Spleen (tissue), 7 donors: ENCODE measurements at regions not wholly inside any gene's neighbourhood (a gene's known extent, or its start where the extent isn't known, plus 50 kb on each side); places are given as distances from the start of the nearest gene placed in this dataset.

Experiments used
- POLR2A ChIP-seq, 3 donors: fragments of 450-650 bp; IDR thresholded peaks; one replicate each; pipeline ENCODE4 v1.5.1; 2017; ENCODE audit warnings: antibody characterized with exemption in 3 of 3, mild to moderate bottlenecking in 1 of 3
- POLR2AphosphoS5 ChIP-seq, 3 donors: sonication (generic); formaldehyde crosslinking; IDR thresholded peaks; one replicate each; pipeline ENCODE4 v1.5.1; 2017; ENCODE audit warnings: antibody characterized with exemption in 3 of 3
- TF ChIP-seq, protein P1 (sequence below), 11 experiments: fragments of 200-600 bp in 7 of 11; fragments of 450-650 bp in 4 of 11; sonication (generic) in 4 of 11; IDR thresholded peaks in 8 of 11; conservative IDR thresholded peaks in 3 of 11; 1 replicate in 7 of 11; 2 replicates in 4 of 11; pipeline versions ENCODE4 v1.4.0 to v1.8.0; 2016 to 2021; ENCODE audit warnings: antibody characterized with exemption in 11 of 11, inconsistent platforms in 4 of 11, mild to moderate bottlenecking in 1 of 11
- donor health status: DM: no; HTN: no; CAD: no; lungs with moderate emphysema.
- donor health status: DM: no; HTN: no; CAD: no.
- donor health status: DM: no; HTN: no; CAD: no.

DNA sequence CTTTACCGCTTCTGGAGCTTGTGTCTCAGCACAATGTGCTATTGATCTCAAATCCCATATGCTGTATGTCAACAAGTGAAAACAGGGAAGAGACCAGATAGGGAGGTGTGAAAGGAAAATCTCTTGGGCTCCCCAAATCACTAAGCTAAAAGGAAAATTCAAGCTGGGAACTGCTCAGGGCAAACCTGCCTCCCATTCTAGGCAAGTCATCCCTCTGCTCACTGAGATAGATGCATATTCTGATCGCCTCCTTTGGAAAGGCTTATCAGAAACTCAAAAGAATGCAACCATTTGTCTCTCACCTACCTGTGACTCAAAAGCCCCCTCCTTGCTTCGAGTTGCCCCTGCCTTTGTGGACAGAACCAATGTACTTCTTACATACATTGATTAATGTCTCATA is 161.1 kb upstream of the LYZL1 start:
- TF ChIP-seq, protein P1, sequence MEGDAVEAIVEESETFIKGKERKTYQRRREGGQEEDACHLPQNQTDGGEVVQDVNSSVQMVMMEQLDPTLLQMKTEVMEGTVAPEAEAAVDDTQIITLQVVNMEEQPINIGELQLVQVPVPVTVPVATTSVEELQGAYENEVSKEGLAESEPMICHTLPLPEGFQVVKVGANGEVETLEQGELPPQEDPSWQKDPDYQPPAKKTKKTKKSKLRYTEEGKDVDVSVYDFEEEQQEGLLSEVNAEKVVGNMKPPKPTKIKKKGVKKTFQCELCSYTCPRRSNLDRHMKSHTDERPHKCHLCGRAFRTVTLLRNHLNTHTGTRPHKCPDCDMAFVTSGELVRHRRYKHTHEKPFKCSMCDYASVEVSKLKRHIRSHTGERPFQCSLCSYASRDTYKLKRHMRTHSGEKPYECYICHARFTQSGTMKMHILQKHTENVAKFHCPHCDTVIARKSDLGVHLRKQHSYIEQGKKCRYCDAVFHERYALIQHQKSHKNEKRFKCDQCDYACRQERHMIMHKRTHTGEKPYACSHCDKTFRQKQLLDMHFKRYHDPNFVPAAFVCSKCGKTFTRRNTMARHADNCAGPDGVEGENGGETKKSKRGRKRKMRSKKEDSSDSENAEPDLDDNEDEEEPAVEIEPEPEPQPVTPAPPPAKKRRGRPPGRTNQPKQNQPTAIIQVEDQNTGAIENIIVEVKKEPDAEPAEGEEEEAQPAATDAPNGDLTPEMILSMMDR (IDR thresholded peaks at IDR 0.05 in 8 of 11, conservative IDR thresholded peaks at IDR 0.05 in 3 of 11) = no peak
- TF ChIP-seq POLR2AphosphoS5 (IDR thresholded peaks at IDR 0.05) (no peak), POLR2A (IDR thresholded peaks at IDR 0.05) (no peak)
